ENCODE measurements at regions not wholly inside any gene's neighbourhood (a gene's known extent, or its start where the extent isn't known, plus 50 kb on each side); places are given as distances from the start of the nearest gene placed in this dataset.

- no peak overlapping the region for H2AFZ ChIP-seq (ENCODE audit: low read length)
- H3K79me2 ChIP-seq (ENCODE audit: insufficient read depth, low read length) = no peaks in the 10 kb centered on the region
- TF ChIP-seq CTCF (conservative IDR thresholded peaks at IDR 0.05; ENCODE audit: low read length) (no peak), EZH2phosphoT487 (IDR thresholded peaks at IDR 0.05; ENCODE audit: borderline replicate concordance) (no peak)
- no peaks in the 10 kb centered on the region for H4K20me1 ChIP-seq (ENCODE audit: insufficient read depth, low read length, poor library complexity, severe bottlenecking)
- no peaks in the 10 kb centered on the region for H3K27me3 ChIP-seq (ENCODE audit: insufficient read depth, low read length, poor library complexity, severe bottlenecking)
- no peaks in the 10 kb centered on the region for H3K4me1 ChIP-seq (ENCODE audit: insufficient read depth, low read length, poor library complexity, severe bottlenecking)
- no peak overlapping the region for H3K4me3 ChIP-seq (ENCODE audit: low read length, poor library complexity, severe bottlenecking)
- no peaks in the 10 kb centered on the region for H3K9me3 ChIP-seq (ENCODE audit: insufficient read depth, low read depth, low read length)
- no peak overlapping the region for H3K9ac ChIP-seq (ENCODE audit: low read depth, low read length, poor library complexity, severe bottlenecking)
- no peak overlapping the region for H3K4me2 ChIP-seq (ENCODE audit: low read depth, low read length, poor library complexity, severe bottlenecking)
- no peaks in the 10 kb centered on the region for H3K9me2 ChIP-seq (replicated peaks; ENCODE audit: low read depth, low read length)
- H3K36me3 ChIP-seq (ENCODE audit: insufficient read depth, low read length) = no peaks in the 10 kb centered on the region
- no peaks in the 10 kb centered on the region for H3F3A ChIP-seq (ENCODE audit: low read depth)
These were observed 342.9 kb upstream of the ADGRL3 start for GRCh38 chr4:60857130-60857753.

GRCh38 chr4:60863442-60863841 lies 336.7 kb upstream of the ADGRL3 start:
- no peak overlapping the region for H2AFZ ChIP-seq (ENCODE audit: low read length)
- no peak overlapping the region for H3K4me2 ChIP-seq (ENCODE audit: low read depth, low read length, poor library complexity, severe bottlenecking)
- no peaks in the 10 kb centered on the region for H3K4me1 ChIP-seq (ENCODE audit: insufficient read depth, low read length, poor library complexity, severe bottlenecking)
- no peaks in the 10 kb centered on the region for H3K27me3 ChIP-seq (ENCODE audit: insufficient read depth, low read length, poor library complexity, severe bottlenecking)
- no peaks in the 10 kb centered on the region for H4K20me1 ChIP-seq (ENCODE audit: insufficient read depth, low read length, poor library complexity, severe bottlenecking)
- no peaks in the 10 kb centered on the region for H3K36me3 ChIP-seq (ENCODE audit: insufficient read depth, low read length)
- H3K4me3 ChIP-seq (ENCODE audit: low read length, poor library complexity, severe bottlenecking) = no peak overlapping the region
- H3K9me3 ChIP-seq (ENCODE audit: insufficient read depth, low read depth, low read length) = no peaks in the 10 kb centered on the region
- H3K9ac ChIP-seq (ENCODE audit: low read depth, low read length, poor library complexity, severe bottlenecking) = no peak overlapping the region
- no peaks in the 10 kb centered on the region for H3K9me2 ChIP-seq (replicated peaks; ENCODE audit: low read depth, low read length)
- TF ChIP-seq CTCF (conservative IDR thresholded peaks at IDR 0.05; ENCODE audit: low read length) (no peak), EZH2phosphoT487 (IDR thresholded peaks at IDR 0.05; ENCODE audit: borderline replicate concordance) (no peak)
- H3F3A ChIP-seq (ENCODE audit: low read depth) = no peaks in the 10 kb centered on the region
- H3K79me2 ChIP-seq (ENCODE audit: insufficient read depth, low read length) = no peaks in the 10 kb centered on the region

- H3K27me3 ChIP-seq (ENCODE audit: insufficient read depth, low read length, poor library complexity, severe bottlenecking) = no peaks in the 10 kb centered on the region
These were observed 334.9 kb upstream of the ADGRL3 start for GRCh38 chr4:60865273-60865672.

More at GRCh38 chr4:60865273-60865672, 334.9 kb upstream of the ADGRL3 start:
- H3K9me2 ChIP-seq (replicated peaks; ENCODE audit: low read depth, low read length) = no peaks in the 10 kb centered on the region
- no peak overlapping the region for H3K9ac ChIP-seq (ENCODE audit: low read depth, low read length, poor library complexity, severe bottlenecking)
- no peaks in the 10 kb centered on the region for H4K20me1 ChIP-seq (ENCODE audit: insufficient read depth, low read length, poor library complexity, severe bottlenecking)
- no peaks in the 10 kb centered on the region for H3K9me3 ChIP-seq (ENCODE audit: insufficient read depth, low read depth, low read length)
- no peaks in the 10 kb centered on the region for H3K4me1 ChIP-seq (ENCODE audit: insufficient read depth, low read length, poor library complexity, severe bottlenecking)
- no peaks in the 10 kb centered on the region for H3K36me3 ChIP-seq (ENCODE audit: insufficient read depth, low read length)
- H3F3A ChIP-seq (ENCODE audit: low read depth) = no peaks in the 10 kb centered on the region
- H3K79me2 ChIP-seq (ENCODE audit: insufficient read depth, low read length) = no peaks in the 10 kb centered on the region
- H3K4me2 ChIP-seq (ENCODE audit: low read depth, low read length, poor library complexity, severe bottlenecking) = no peak overlapping the region
- no peak overlapping the region for H2AFZ ChIP-seq (ENCODE audit: low read length)
- TF ChIP-seq CTCF (conservative IDR thresholded peaks at IDR 0.05; ENCODE audit: low read length) (no peak), EZH2phosphoT487 (IDR thresholded peaks at IDR 0.05; ENCODE audit: borderline replicate concordance) (no peak)
- no peak overlapping the region for H3K4me3 ChIP-seq (ENCODE audit: low read length, poor library complexity, severe bottlenecking)
